ENCODE measurements at regions not wholly inside any gene's neighbourhood (a gene's known extent, or its start where the extent isn't known, plus 50 kb on each side); places are given as distances from the start of the nearest gene placed in this dataset.
"Not testable (repeated sequence)": the region's sequence is repeated elsewhere in the genome, so short reads cannot be mapped to it uniquely, and the experiment has no call there.

GRCh38 chr5:1719860-1720259 is 79.8 kb downstream of the MRPL36 start:
- DNase-seq (ENCODE audit: low spot score) (no peak), ATAC-seq (ENCODE audit: low FRiP score) (no peak)
- TF ChIP-seq, protein P1, sequence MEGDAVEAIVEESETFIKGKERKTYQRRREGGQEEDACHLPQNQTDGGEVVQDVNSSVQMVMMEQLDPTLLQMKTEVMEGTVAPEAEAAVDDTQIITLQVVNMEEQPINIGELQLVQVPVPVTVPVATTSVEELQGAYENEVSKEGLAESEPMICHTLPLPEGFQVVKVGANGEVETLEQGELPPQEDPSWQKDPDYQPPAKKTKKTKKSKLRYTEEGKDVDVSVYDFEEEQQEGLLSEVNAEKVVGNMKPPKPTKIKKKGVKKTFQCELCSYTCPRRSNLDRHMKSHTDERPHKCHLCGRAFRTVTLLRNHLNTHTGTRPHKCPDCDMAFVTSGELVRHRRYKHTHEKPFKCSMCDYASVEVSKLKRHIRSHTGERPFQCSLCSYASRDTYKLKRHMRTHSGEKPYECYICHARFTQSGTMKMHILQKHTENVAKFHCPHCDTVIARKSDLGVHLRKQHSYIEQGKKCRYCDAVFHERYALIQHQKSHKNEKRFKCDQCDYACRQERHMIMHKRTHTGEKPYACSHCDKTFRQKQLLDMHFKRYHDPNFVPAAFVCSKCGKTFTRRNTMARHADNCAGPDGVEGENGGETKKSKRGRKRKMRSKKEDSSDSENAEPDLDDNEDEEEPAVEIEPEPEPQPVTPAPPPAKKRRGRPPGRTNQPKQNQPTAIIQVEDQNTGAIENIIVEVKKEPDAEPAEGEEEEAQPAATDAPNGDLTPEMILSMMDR (IDR thresholded peaks at IDR 0.05) = no peak

- TF ChIP-seq, protein P1 (IDR thresholded peaks at IDR 0.05) = no peak
- DNase-seq (ENCODE audit: low spot score) (no peak), ATAC-seq (ENCODE audit: low FRiP score) (no peak)
Observed at GRCh38 chr5:1718669-1719068, 81.0 kb downstream of the MRPL36 start.

DNA sequence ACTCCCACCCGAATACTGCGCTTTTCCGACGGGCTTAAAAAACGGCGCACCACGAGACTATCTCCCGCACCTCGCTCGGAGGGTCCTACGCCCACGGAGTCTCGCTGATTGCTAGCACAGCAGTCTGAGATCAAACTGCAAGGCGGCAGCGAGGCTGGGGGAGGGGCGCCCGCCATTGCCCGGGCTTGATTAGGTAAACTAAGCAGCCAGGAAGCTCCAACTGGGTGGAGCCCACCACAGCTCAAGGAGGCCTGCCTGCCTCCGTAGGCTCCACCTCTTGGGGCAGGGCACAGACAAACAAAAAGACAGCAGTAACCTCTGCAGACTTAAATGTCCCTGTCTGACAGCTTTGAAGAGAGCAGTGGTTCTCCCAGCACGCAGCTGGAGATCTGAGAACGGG is 89.5 kb downstream of the MRPL36 start:
- ATAC-seq (ENCODE audit: low FRiP score); DNase-seq (ENCODE audit: low spot score): not testable (repeated sequence)

DNA sequence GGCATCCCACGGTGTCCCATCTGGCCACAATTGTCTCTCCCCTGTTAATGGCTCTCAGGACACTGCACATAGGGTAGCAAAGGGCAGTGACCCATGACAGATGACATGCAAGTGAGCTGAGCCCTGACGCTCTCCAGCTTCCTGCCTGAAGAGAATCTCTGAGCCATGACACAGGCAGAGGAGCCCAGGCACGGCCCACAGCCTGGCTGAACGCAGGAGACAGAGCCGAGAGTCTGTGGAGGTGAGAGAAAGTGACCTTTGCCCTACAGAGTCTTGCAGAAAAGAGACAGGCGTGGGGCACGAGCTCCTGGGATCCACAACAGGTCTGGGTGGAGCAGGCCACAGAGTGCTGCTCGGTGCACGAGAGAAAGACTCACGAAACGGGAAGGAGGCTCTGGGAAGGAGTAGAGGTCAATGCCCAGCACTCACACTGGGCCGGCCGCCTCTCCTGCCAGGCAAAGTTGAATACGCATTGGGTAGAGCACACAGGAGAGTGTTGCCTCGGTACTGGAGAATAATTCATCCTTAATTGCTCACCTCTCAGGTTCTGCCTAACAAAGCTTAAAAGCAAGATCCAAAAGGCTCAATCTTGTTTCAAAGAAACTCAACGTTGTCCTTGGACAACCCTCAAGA is 90.3 kb downstream of the MRPL36 start:
- ATAC-seq (ENCODE audit: low FRiP score) (no peak), DNase-seq (ENCODE audit: low spot score) (no peak)
- TF ChIP-seq, protein P1 (IDR thresholded peaks at IDR 0.05) = no peak

- ATAC-seq (ENCODE audit: low FRiP score) (no peak), DNase-seq (ENCODE audit: low spot score) (no peak)
- TF ChIP-seq, protein P1 (IDR thresholded peaks at IDR 0.05) = no peak
Observed at GRCh38 chr5:1708592-1709141, 91.0 kb downstream of the MRPL36 start.

DNA sequence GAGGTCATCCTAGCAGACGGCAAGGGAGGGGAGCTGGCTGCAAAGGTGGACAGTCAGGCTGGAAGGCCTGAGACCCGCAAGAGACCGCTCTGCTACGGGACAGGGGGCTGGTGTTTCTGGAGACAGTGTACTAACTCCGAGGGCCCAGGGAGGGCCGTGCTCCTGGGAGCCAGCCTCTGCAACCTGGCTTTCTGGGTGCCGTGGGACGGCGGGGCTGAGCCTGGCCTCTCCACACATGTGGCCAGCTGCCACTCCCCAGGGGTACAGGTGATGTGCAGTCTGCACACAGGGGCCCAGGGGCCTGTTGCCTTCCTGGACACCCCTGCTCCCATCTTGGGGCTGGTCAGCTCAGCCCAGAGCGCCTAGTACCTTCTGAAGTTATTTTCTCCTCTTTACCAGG is 92.2 kb downstream of the MRPL36 start:
- DNase-seq (ENCODE audit: low spot score) (no peak), ATAC-seq (ENCODE audit: low FRiP score) (no peak)
- TF ChIP-seq, protein P1 (IDR thresholded peaks at IDR 0.05) = no peak

- TF ChIP-seq, protein P1 (IDR thresholded peaks at IDR 0.05) = no peak
- ATAC-seq (ENCODE audit: low FRiP score) = no peak
- no peak for DNase-seq (ENCODE audit: low spot score)
Observed at GRCh38 chr5:1706428-1706827, 93.2 kb downstream of the MRPL36 start.
